ENCODE measurements at regions not wholly inside any gene's neighbourhood (a gene's known extent, or its start where the extent isn't known, plus 50 kb on each side); places are given as distances from the start of the nearest gene placed in this dataset.
A peak's percentile ranks its signal among the peaks of the same experiment; 100 is the strongest.

GRCh38 chr14:65833267-65833880 is 420.8 kb downstream of the FUT8 start:
- ATAC-seq (ENCODE audit: low FRiP score) (no peak), DNase-seq (ENCODE audit: low spot score) (no peak)
- TF ChIP-seq CTCF (IDR thresholded peaks at IDR 0.05) = no peak

- DNase-seq (ENCODE audit: low spot score) = no peak
- TF ChIP-seq CTCF (IDR thresholded peaks at IDR 0.05) = no peak
- ATAC-seq (ENCODE audit: low FRiP score) = no peak
Observed at GRCh38 chr14:65834051-65834450, 421.5 kb downstream of the FUT8 start.

GRCh38 chr14:65834812-65835211 is 422.3 kb downstream of the FUT8 start:
- TF ChIP-seq CTCF (IDR thresholded peaks at IDR 0.05) = no peak
- ATAC-seq (ENCODE audit: low FRiP score) (no peak), DNase-seq (ENCODE audit: low spot score) (no peak)

- TF ChIP-seq CTCF (IDR thresholded peaks at IDR 0.05) = no peak
- DNase-seq (ENCODE audit: low spot score) (no peak), ATAC-seq (ENCODE audit: low FRiP score) (no peak)
Observed at GRCh38 chr14:65835501-65835900, 423.0 kb downstream of the FUT8 start.

GRCh38 chr14:65838565-65838964 is 426.0 kb downstream of the FUT8 start:
- no peak for TF ChIP-seq CTCF (IDR thresholded peaks at IDR 0.05)
- no peak for ATAC-seq (ENCODE audit: low FRiP score)
- no peak for DNase-seq (ENCODE audit: low spot score)

GRCh38 chr14:65840118-65840751 is 427.7 kb downstream of the FUT8 start:
- no peak for DNase-seq (ENCODE audit: low spot score)
- TF ChIP-seq CTCF (IDR thresholded peaks at IDR 0.05) = no peak
- ATAC-seq (ENCODE audit: low FRiP score) = no peak

GRCh38 chr14:65840786-65841185 is 428.3 kb downstream of the FUT8 start:
- DNase-seq (ENCODE audit: low spot score) = no peak
- ATAC-seq (ENCODE audit: low FRiP score) = peak; percentile 51

More at GRCh38 chr14:65840786-65841185, 428.3 kb downstream of the FUT8 start:
- TF ChIP-seq CTCF (IDR thresholded peaks at IDR 0.05) = no peak

Data from omental fat pad (tissue), 3 donors.